ENCODE measurements at regions not wholly inside any gene's neighbourhood (a gene's known extent, or its start where the extent isn't known, plus 50 kb on each side); places are given as distances from the start of the nearest gene placed in this dataset.

DNA sequence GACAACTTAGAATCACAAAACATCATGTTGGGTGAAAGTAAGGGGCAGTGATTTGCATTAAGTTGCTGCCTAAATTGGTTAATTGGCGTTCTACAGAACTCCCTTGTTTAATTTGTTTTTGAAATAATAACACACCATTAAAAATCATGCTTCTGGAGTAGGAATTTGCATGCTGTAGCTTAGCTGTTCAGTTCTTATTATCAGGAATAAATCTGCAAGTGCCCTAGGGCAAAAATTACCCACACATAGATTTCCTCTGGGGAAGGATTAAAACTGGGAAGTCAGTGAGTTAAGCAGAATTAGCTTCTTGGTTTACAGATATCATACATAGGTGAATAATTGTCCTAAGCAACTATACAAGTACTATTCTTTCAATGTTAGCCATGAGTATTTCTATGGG is 381.6 kb upstream of the NAALADL2 start (continued):
- TF ChIP-seq, protein P1, sequence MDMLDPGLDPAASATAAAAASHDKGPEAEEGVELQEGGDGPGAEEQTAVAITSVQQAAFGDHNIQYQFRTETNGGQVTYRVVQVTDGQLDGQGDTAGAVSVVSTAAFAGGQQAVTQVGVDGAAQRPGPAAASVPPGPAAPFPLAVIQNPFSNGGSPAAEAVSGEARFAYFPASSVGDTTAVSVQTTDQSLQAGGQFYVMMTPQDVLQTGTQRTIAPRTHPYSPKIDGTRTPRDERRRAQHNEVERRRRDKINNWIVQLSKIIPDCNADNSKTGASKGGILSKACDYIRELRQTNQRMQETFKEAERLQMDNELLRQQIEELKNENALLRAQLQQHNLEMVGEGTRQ (IDR thresholded peaks at IDR 0.05; ENCODE audit: borderline replicate concordance, low read depth, low read length): no peak
- no peak for TF ChIP-seq CHD2 (IDR thresholded peaks at IDR 0.05; ENCODE audit: low read length, partially characterized antibody)

DNA sequence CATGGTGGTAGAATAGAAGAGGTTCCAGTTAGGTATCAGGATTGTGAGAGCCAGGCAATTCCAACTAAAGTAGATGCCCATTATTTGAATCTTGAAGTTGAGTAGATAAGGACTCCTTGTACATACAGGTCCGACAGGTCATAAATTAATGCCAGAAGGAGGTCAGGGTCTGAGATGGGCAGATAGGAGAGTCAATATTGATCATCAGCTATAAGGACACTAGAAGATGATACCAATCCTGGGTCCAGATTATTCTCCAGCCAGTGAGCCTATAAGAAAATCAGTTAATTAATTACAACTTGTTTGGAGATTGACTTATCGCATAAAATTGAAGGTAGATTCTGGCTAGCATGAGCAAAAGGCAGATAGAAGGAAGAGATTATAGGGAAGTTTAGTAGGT is 378.4 kb upstream of the NAALADL2 start:
- CTCF ChIA-PET: no interaction called here
- no peaks in the 10 kb centered on the region for H3K79me2 ChIP-seq (ENCODE audit: insufficient read depth)
- H3F3A ChIP-seq (replicated peaks; ENCODE audit: insufficient read depth): no peaks in the 10 kb centered on the region
- no peak overlapping the region for H3K9ac ChIP-seq
- 97% methylated on average over 2 of the region's 2 CpGs for WGBS (ENCODE audit: low lambda C conversion rate)
- no peaks in the 10 kb centered on the region for H3K9me3 ChIP-seq
- no peak overlapping the region for H3K4me2 ChIP-seq
- no peak for DNase-seq
- TF ChIP-seq GATA2 (CRISPR knock-in tag; IDR thresholded peaks at IDR 0.05) (no peak), NRF1 (IDR thresholded peaks at IDR 0.05; ENCODE audit: low read depth, low read length) (no peak)
- H3K4me3 ChIP-seq (ENCODE audit: low read depth in 2 of 2, low read length in 1 of 2): no peak overlapping the region
- H3K27ac ChIP-seq (ENCODE audit: low read depth in 2 of 2, low read length in 1 of 2): no peak overlapping the region
- POLR2A ChIA-PET: no interaction called here
- no peaks in the 10 kb centered on the region for H4K20me1 ChIP-seq (ENCODE audit: insufficient read depth)
- H3K36me3 ChIP-seq (replicated peaks in 1 of 2; ENCODE audit: control insufficient read depth in 1 of 2, insufficient read depth in 2 of 2, low read length in 1 of 2): no peaks in the 10 kb centered on the region
- H3K9me2 ChIP-seq: no peaks in the 10 kb centered on the region; the same call in 1 of the 2 replicates
- H3K4me1 ChIP-seq (ENCODE audit: control insufficient read depth in 1 of 2, insufficient read depth in 2 of 2, low read depth in 1 of 2, low read length in 1 of 2): 0 out of 4 replicates have a peak, but pooled peaks cover 0 to 6% of the 10 kb centered on the region in 2 experiments
- H3K27me3 ChIP-seq (ENCODE audit: insufficient read depth): no peaks in the 10 kb centered on the region
- no peak overlapping the region for H2AFZ ChIP-seq (ENCODE audit: low read depth)

DNA sequence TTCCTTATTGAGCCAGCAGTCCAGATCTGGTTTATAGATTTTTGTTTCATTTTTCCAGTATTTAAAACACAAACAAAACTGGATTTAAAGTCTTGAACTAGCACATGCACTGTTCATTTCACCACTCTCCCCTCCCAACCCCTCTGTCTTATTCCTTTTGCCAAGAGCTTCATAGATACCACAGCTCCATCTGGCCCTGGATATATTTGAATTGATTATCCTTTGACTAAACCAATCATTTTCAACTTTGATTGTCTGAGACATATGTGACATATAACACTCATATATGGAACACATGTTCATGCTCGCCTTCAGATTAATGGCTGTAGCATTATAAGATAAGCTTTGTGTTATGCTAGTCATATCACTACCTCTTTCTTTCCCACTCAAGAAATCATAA is 376.6 kb upstream of the NAALADL2 start:
- Histone ChIP-seq H4K20me1 (ENCODE audit: insufficient read depth) (no peaks in the 10 kb centered on the region), H3K36me3 (replicated peaks in 1 of 2; ENCODE audit: control insufficient read depth in 1 of 2, insufficient read depth in 2 of 2, low read length in 1 of 2) (no peaks in the 10 kb centered on the region), H3F3A (replicated peaks; ENCODE audit: insufficient read depth) (no peaks in the 10 kb centered on the region), H3K27me3 (ENCODE audit: insufficient read depth) (no peaks in the 10 kb centered on the region), H3K4me2 (no peak overlapping the region), H3K4me3 (ENCODE audit: low read depth in 2 of 2, low read length in 1 of 2) (no peak overlapping the region), H2AFZ (ENCODE audit: low read depth) (no peak overlapping the region), H3K79me2 (ENCODE audit: insufficient read depth) (no peaks in the 10 kb centered on the region), H3K27ac (ENCODE audit: low read depth in 2 of 2, low read length in 1 of 2) (no peak overlapping the region), H3K9ac (no peak overlapping the region), H3K4me1 (ENCODE audit: control insufficient read depth in 1 of 2, insufficient read depth in 2 of 2, low read depth in 1 of 2, low read length in 1 of 2) (0 out of 4 replicates have a peak, but pooled peaks cover 0 to 1% of the 10 kb centered on the region in 2 experiments), H3K9me2 (no peaks in the 10 kb centered on the region; the same call in 1 of the 2 replicates), H3K9me3 (no peaks in the 10 kb centered on the region)
- TF ChIP-seq TEAD4 (IDR thresholded peaks at IDR 0.05; ENCODE audit: borderline replicate concordance, insufficient read depth) (no peak), EP300 (IDR thresholded peaks at IDR 0.05; ENCODE audit: borderline replicate concordance in 1 of 2, low read depth in 1 of 2, low read length in 1 of 2) (no peak), FOXJ3 (CRISPR knock-in tag; IDR thresholded peaks at IDR 0.05) (no peak), NFIC (IDR thresholded peaks at IDR 0.05; ENCODE audit: borderline replicate concordance) (no peak), EZH2phosphoT487 (IDR thresholded peaks at IDR 0.05; ENCODE audit: borderline replicate concordance, low read depth) (no peak)
- TF ChIP-seq, protein P2, sequence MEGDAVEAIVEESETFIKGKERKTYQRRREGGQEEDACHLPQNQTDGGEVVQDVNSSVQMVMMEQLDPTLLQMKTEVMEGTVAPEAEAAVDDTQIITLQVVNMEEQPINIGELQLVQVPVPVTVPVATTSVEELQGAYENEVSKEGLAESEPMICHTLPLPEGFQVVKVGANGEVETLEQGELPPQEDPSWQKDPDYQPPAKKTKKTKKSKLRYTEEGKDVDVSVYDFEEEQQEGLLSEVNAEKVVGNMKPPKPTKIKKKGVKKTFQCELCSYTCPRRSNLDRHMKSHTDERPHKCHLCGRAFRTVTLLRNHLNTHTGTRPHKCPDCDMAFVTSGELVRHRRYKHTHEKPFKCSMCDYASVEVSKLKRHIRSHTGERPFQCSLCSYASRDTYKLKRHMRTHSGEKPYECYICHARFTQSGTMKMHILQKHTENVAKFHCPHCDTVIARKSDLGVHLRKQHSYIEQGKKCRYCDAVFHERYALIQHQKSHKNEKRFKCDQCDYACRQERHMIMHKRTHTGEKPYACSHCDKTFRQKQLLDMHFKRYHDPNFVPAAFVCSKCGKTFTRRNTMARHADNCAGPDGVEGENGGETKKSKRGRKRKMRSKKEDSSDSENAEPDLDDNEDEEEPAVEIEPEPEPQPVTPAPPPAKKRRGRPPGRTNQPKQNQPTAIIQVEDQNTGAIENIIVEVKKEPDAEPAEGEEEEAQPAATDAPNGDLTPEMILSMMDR (IDR thresholded peaks at IDR 0.05): no peak
- TF ChIP-seq, protein P3, sequence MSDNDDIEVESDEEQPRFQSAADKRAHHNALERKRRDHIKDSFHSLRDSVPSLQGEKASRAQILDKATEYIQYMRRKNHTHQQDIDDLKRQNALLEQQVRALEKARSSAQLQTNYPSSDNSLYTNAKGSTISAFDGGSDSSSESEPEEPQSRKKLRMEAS (IDR thresholded peaks at IDR 0.05; ENCODE audit: low read depth): no peak
- ChIA-PET POLR2A (no interaction called here), CTCF (no interaction called here)
- WGBS (ENCODE audit: low lambda C conversion rate): 91% methylated on average over 1 of the region's 1 CpG
- DNase-seq: no peak
